MM.1S (cell line): ENCODE measurements at regions not wholly inside any gene's neighbourhood (a gene's known extent, or its start where the extent isn't known, plus 50 kb on each side); places are given as distances from the start of the nearest gene placed in this dataset.

Source experiments
- DNase-seq: peaks from one replicate; pipeline ENCODE4 v3.0.0-alpha.2; 2015
- H2AFZ ChIP-seq: fragments of 300-600 bp; sonication (generic); 2 replicates; pipeline ENCODE4 v1.6.0; 2016; ENCODE audit warnings: antibody characterized with exemption, low read length
- H3F3A ChIP-seq: fragments of 300-600 bp; sonication (generic); 2 replicates; pipeline ENCODE4 v1.6.1; 2016; ENCODE audit warnings: mild to moderate bottlenecking, antibody characterized with exemption, low read length, moderate library complexity, mixed read lengths; ENCODE audit not compliant: insufficient read depth
- H3K27ac ChIP-seq: fragments of 300-600 bp; sonication (generic); 2 replicates; pipeline ENCODE4 v1.5.1; 2016; ENCODE audit warnings: mild to moderate bottlenecking, low read length
- H3K27me3 ChIP-seq: fragments of 300-600 bp; sonication (generic); replicated peaks from 2 replicates; pipeline ENCODE4 v1.6.0; 2016; ENCODE audit warnings: low read length; ENCODE audit not compliant: insufficient read depth
- H3K36me3 ChIP-seq: fragments of 300-600 bp; sonication (generic); replicated peaks from 2 replicates; pipeline ENCODE4 v1.6.1; 2016; ENCODE audit warnings: mild to moderate bottlenecking, low read length, mixed read lengths; ENCODE audit not compliant: insufficient read depth
- H3K4me1 ChIP-seq: fragments of 300-600 bp; sonication (generic); 2 replicates; pipeline ENCODE4 v1.6.1; 2016; ENCODE audit warnings: low read length, mixed read lengths
- H3K4me2 ChIP-seq: fragments of 300-600 bp; sonication (generic); 2 replicates; pipeline ENCODE4 v1.6.0; 2016; ENCODE audit warnings: low read depth, low read length
- H3K4me3 ChIP-seq: fragments of 300-600 bp; sonication (generic); 2 replicates; pipeline ENCODE4 v1.5.1; 2016; ENCODE audit warnings: low read length, mixed read lengths
- H3K79me2 ChIP-seq: fragments of 300-600 bp; sonication (generic); 2 replicates; pipeline ENCODE4 v1.6.1; 2016; ENCODE audit warnings: mixed run types, low read length, mixed read lengths
- H3K9ac ChIP-seq: fragments of 300-600 bp; sonication (generic); 2 replicates; pipeline ENCODE4 v1.6.1; 2016; ENCODE audit warnings: low read length, mixed read lengths
- H3K9me2 ChIP-seq: fragments of 300-600 bp; sonication (generic); replicated peaks from 2 replicates; pipeline ENCODE4 v1.6.1; 2016; ENCODE audit warnings: mild to moderate bottlenecking, low read length, mixed read lengths; ENCODE audit not compliant: insufficient read depth
- H3K9me3 ChIP-seq: fragments of 300-600 bp; sonication (generic); replicated peaks from 2 replicates; pipeline ENCODE4 v1.6.1; 2016; ENCODE audit warnings: mild to moderate bottlenecking, low read length, mixed read lengths; ENCODE audit not compliant: insufficient read depth
- H4K20me1 ChIP-seq: fragments of 300-600 bp; sonication (generic); 2 replicates; pipeline ENCODE4 v1.6.1; 2016; ENCODE audit warnings: mild to moderate bottlenecking, low read length, moderate library complexity, mixed read lengths; ENCODE audit not compliant: insufficient read depth
- CTCF ChIP-seq: fragments of 300-600 bp; sonication (generic); IDR thresholded peaks from 2 replicates; pipeline ENCODE4 v1.5.1; 2016; ENCODE audit warnings: antibody characterized with exemption, low read length, mixed read lengths
- EZH2 ChIP-seq: fragments of 300-600 bp; sonication (generic); optimal IDR thresholded peaks from 2 replicates; pipeline ENCODE3; 2017; ENCODE audit warnings: low read depth, mild to moderate bottlenecking, antibody characterized with exemption, low read length, mixed read lengths
- EZH2phosphoT487 ChIP-seq: fragments of 300-600 bp; sonication (generic); IDR thresholded peaks from 2 replicates; pipeline ENCODE4 v1.6.1; 2018; ENCODE audit warnings: antibody characterized with exemption, low read length

GRCh38 chr5:125042261-125042890, 295.9 kb upstream of the ZNF608 start:
- Histone ChIP-seq H3K9me2 (no peaks in the 10 kb centered on the region), H3K4me3 (no peak overlapping the region), H3K27me3 (no peaks in the 10 kb centered on the region), H3K79me2 (no peaks in the 10 kb centered on the region), H3K4me2 (no peak overlapping the region), H3K4me1 (no peaks in the 10 kb centered on the region), H3K9ac (no peak overlapping the region), H3K27ac (no peak overlapping the region), H3K9me3 (no peaks in the 10 kb centered on the region), H3K36me3 (no peaks in the 10 kb centered on the region), H3F3A (no peaks in the 10 kb centered on the region), H4K20me1 (no peaks in the 10 kb centered on the region), H2AFZ (no peak overlapping the region)
- no peak for TF ChIP-seq EZH2
- TF ChIP-seq CTCF = no peak
- TF ChIP-seq EZH2phosphoT487 = no peak
- DNase-seq = no peak

- Histone ChIP-seq H3K4me1 (no peaks in the 10 kb centered on the region), H3K4me2 (no peak overlapping the region), H2AFZ (no peak overlapping the region), H4K20me1 (no peaks in the 10 kb centered on the region), H3K79me2 (no peaks in the 10 kb centered on the region), H3K27me3 (no peaks in the 10 kb centered on the region), H3K9me3 (no peaks in the 10 kb centered on the region), H3K9me2 (no peaks in the 10 kb centered on the region), H3K27ac (no peak overlapping the region), H3K9ac (no peak overlapping the region), H3F3A (no peaks in the 10 kb centered on the region), H3K36me3 (no peaks in the 10 kb centered on the region), H3K4me3 (no peak overlapping the region)
- no peak for TF ChIP-seq EZH2phosphoT487
- TF ChIP-seq EZH2 = no peak
- TF ChIP-seq CTCF = no peak
- no peak for DNase-seq
Observed at GRCh38 chr5:125043781-125044391, 297.4 kb upstream of the ZNF608 start.

- no peak overlapping the region for H3K4me2 ChIP-seq
- no peak for DNase-seq
- H3K4me1 ChIP-seq = no peaks in the 10 kb centered on the region
Observed at GRCh38 chr5:125044491-125045282, 298.2 kb upstream of the ZNF608 start.

More at GRCh38 chr5:125044491-125045282, 298.2 kb upstream of the ZNF608 start:
- H3K27me3 ChIP-seq = no peaks in the 10 kb centered on the region
- no peak overlapping the region for H3K4me3 ChIP-seq
- no peaks in the 10 kb centered on the region for H3K79me2 ChIP-seq
- no peak for TF ChIP-seq EZH2phosphoT487
- H3K36me3 ChIP-seq = no peaks in the 10 kb centered on the region
- H3K9ac ChIP-seq = no peak overlapping the region
- H3F3A ChIP-seq = no peaks in the 10 kb centered on the region
- no peak overlapping the region for H2AFZ ChIP-seq
- H3K9me2 ChIP-seq = no peaks in the 10 kb centered on the region
- H4K20me1 ChIP-seq = no peaks in the 10 kb centered on the region
- no peak overlapping the region for H3K27ac ChIP-seq
- no peaks in the 10 kb centered on the region for H3K9me3 ChIP-seq
